Small intestine (tissue), 7 donors: ENCODE measurements at regions not wholly inside any gene's neighbourhood (a gene's known extent, or its start where the extent isn't known, plus 50 kb on each side); places are given as distances from the start of the nearest gene placed in this dataset.
A peak's percentile ranks its signal among the peaks of the same experiment; 100 is the strongest.
"Not testable (repeated sequence)": the region's sequence is repeated elsewhere in the genome, so short reads cannot be mapped to it uniquely, and the experiment has no call there.

ENCODE experiments used
- DNase-seq, 2 donors: peaks; one replicate each; pipeline versions ENCODE4 v3.0.0 to v3.0.0-alpha.2; 2013
- FAIRE-seq: peaks from 2 replicates; lab custom pipeline; 2012; peaks lifted over from hg19 to GRCh38; lab: Jason Lieb, UNC
- H3K27ac ChIP-seq, 3 donors: one replicate each; pipeline ENCODE4 v1.5.1; 2013; ENCODE audit warnings: low read length in 2 of 3, mild to moderate bottlenecking in 2 of 3, control low read depth in 1 of 3, inconsistent platforms in 1 of 3, low read depth in 1 of 3, moderate library complexity in 1 of 3
- H3K27me3 ChIP-seq, 3 donors: one replicate each; pipeline ENCODE4 v1.6.1; 2013; ENCODE audit warnings: low read length in 3 of 3, inconsistent platforms in 1 of 3; ENCODE audit not compliant: control insufficient read depth in 3 of 3, insufficient read depth in 3 of 3
- H3K36me3 ChIP-seq, 3 donors: one replicate each; pipeline ENCODE4 v1.6.1; 2013; ENCODE audit warnings: low read length in 3 of 3, inconsistent platforms in 1 of 3, low read depth in 1 of 3, mild to moderate bottlenecking in 1 of 3, moderate library complexity in 1 of 3; ENCODE audit not compliant: control insufficient read depth in 3 of 3, insufficient read depth in 2 of 3
- H3K4me1 ChIP-seq, 3 donors: one replicate each; pipeline ENCODE4 v1.6.1; 2013; ENCODE audit warnings: low read length in 2 of 3, inconsistent platforms in 1 of 3, low read depth in 1 of 3, mild to moderate bottlenecking in 1 of 3, moderate library complexity in 1 of 3; ENCODE audit not compliant: control insufficient read depth in 3 of 3, insufficient read depth in 2 of 3
- H3K4me3 ChIP-seq, 3 donors: one replicate each; pipeline ENCODE4 v1.5.1; 2013; ENCODE audit warnings: low read length in 3 of 3, control low read depth in 1 of 3, inconsistent platforms in 1 of 3, low read depth in 1 of 3, mild to moderate bottlenecking in 1 of 3, moderate library complexity in 1 of 3
- H3K9me3 ChIP-seq, 2 donors: one replicate each; pipeline ENCODE4 v1.6.1; 2013; ENCODE audit warnings: low read depth in 1 of 2, low read length in 1 of 2; ENCODE audit not compliant: control insufficient read depth in 2 of 2, insufficient read depth in 1 of 2
- WGBS, 3 donors: extraction: QIAGEN DNeasy Blood & Tissue Kit; methylation state at CpG; one replicate each; pipeline ENCODE4 v1.1.7; 2013; 5-methylcytosine and 5-hydroxymethylcytosine counted together
- donor health status: healthy with polysubstance abuse.
- donor health status: control.
- donor health status: control.
- donor health status: Bipolar disorder and iron deficiency.
- donor health status: healthy.

GRCh38 chr18:14224551-14225285, 92.5 kb upstream of the ZNF519 start:
- WGBS, 3 donors, result 88 to 94% (median 92%) methylated on average over 25 to 27 of the region's 27 CpGs
- H3K27me3 ChIP-seq, FAIRE-seq, H3K4me3 ChIP-seq, DNase-seq, H3K36me3 ChIP-seq, H3K4me1 ChIP-seq, H3K27ac ChIP-seq: not testable (repeated sequence)
- H3K9me3 ChIP-seq, result peaks cover 0 to 23% of the 10 kb centered on the region in 2 donors

GRCh38 chr18:14223919-14224318, 91.7 kb upstream of the ZNF519 start:
- WGBS, 3 donors, result 96 to 100% (median 98%) methylated on average over 10 to 15 of the region's 16 CpGs
- not testable (repeated sequence) for DNase-seq, FAIRE-seq, H3K4me3 ChIP-seq, H3K4me1 ChIP-seq, H3K27me3 ChIP-seq, H3K27ac ChIP-seq, H3K36me3 ChIP-seq
- peaks cover 0 to 23% of the 10 kb centered on the region in 2 donors for H3K9me3 ChIP-seq

- not testable (repeated sequence) for H3K4me3 ChIP-seq, FAIRE-seq, H3K27me3 ChIP-seq, H3K4me1 ChIP-seq, DNase-seq, H3K27ac ChIP-seq, H3K36me3 ChIP-seq
- 94 to 98% (median 97%) methylated on average over 28 to 31 of the region's 31 CpGs for WGBS, 3 donors
- H3K9me3 ChIP-seq, result peaks cover 0 to 23% of the 10 kb centered on the region in 2 donors
These were observed 91.1 kb upstream of the ZNF519 start for GRCh38 chr18:14223231-14223822.

GRCh38 chr18:14222354-14223221, 90.4 kb upstream of the ZNF519 start:
- H3K27ac ChIP-seq, DNase-seq, FAIRE-seq, H3K36me3 ChIP-seq, H3K4me3 ChIP-seq, H3K27me3 ChIP-seq, H3K4me1 ChIP-seq: not testable (repeated sequence)
- WGBS, 3 donors, result 91 to 95% (median 94%) methylated on average over 28 to 31 of the region's 31 CpGs
- peaks cover 0 to 23% of the 10 kb centered on the region in 2 donors for H3K9me3 ChIP-seq

- Histone ChIP-seq H3K36me3 (no peaks in the 10 kb centered on the region), H3K4me3 (no peak overlapping the region), H3K9me3 (peaks cover 0 to 23% of the 10 kb centered on the region in 2 donors), H3K4me1 (no peaks in the 10 kb centered on the region), H3K27me3 (no peaks in the 10 kb centered on the region), H3K27ac (no peak overlapping the region)
- WGBS, 3 donors, result 86 to 92% (median 88%) methylated on average over 14 of the region's 14 CpGs
- FAIRE-seq, result no peak
- no peak for DNase-seq
These were observed 89.5 kb upstream of the ZNF519 start for GRCh38 chr18:14221689-14222088.

- DNase-seq, H3K27ac ChIP-seq, H3K9me3 ChIP-seq, H3K4me1 ChIP-seq, H3K36me3 ChIP-seq, H3K4me3 ChIP-seq, FAIRE-seq, H3K27me3 ChIP-seq: not testable (repeated sequence)
These were observed 83.7 kb upstream of the ZNF519 start for GRCh38 chr18:14215952-14216351.

- not testable (repeated sequence) for FAIRE-seq, H3K27me3 ChIP-seq, H3K4me1 ChIP-seq, DNase-seq, H3K4me3 ChIP-seq, H3K27ac ChIP-seq, H3K36me3 ChIP-seq, H3K9me3 ChIP-seq
- 76 to 85% (median 82%) methylated on average over 2 of the region's 2 CpGs for WGBS, 3 donors
These were observed 71.2 kb upstream of the ZNF519 start for GRCh38 chr18:14203424-14203823.

GRCh38 chr18:14190776-14191442, 58.7 kb upstream of the ZNF519 start:
- not testable (repeated sequence) for H3K27ac ChIP-seq, DNase-seq, H3K4me3 ChIP-seq, H3K4me1 ChIP-seq, H3K27me3 ChIP-seq, H3K9me3 ChIP-seq, H3K36me3 ChIP-seq
- peak; percentile 84 for FAIRE-seq
- WGBS, 3 donors, result 61 to 85% (median 84%) methylated on average over 3 of the region's 3 CpGs
